GM12875 (cell line): ENCODE measurements at regions not wholly inside any gene's neighbourhood (a gene's known extent, or its start where the extent isn't known, plus 50 kb on each side); places are given as distances from the start of the nearest gene placed in this dataset.

Experiments used
- H3K4me3 ChIP-seq: one replicate; pipeline ENCODE4 v1.5.1; 2011; ENCODE audit warnings: low read depth, low read length, control low read depth
- CTCF ChIP-seq: IDR thresholded peaks from 2 replicates; pipeline ENCODE4 v1.5.1; 2011; ENCODE audit warnings: low read depth, mild to moderate bottlenecking, control low read depth, inconsistent platforms, low read length, moderate library complexity, borderline replicate concordance; ENCODE audit not compliant: insufficient read depth

GRCh38 chr1:221174330-221174993 is 295.2 kb downstream of the HLX start:
- no peak overlapping the region for H3K4me3 ChIP-seq
- TF ChIP-seq CTCF: no peak

GRCh38 chr1:221175249-221175648 is 296.0 kb downstream of the HLX start:
- no peak for TF ChIP-seq CTCF

GRCh38 chr1:221180704-221181368 is 301.6 kb downstream of the HLX start:
- no peak overlapping the region for H3K4me3 ChIP-seq
- no peak for TF ChIP-seq CTCF

More at GRCh38 chr1:221175249-221175648, 296.0 kb downstream of the HLX start:
- no peak overlapping the region for H3K4me3 ChIP-seq

- H3K4me3 ChIP-seq: no peak overlapping the region
- TF ChIP-seq CTCF: no peak
Measured at GRCh38 chr1:221182791-221183533, 303.7 kb downstream of the HLX start.

GRCh38 chr1:221184131-221184794 is 305.0 kb downstream of the HLX start:
- TF ChIP-seq CTCF: no peak
- H3K4me3 ChIP-seq: no peak overlapping the region

GRCh38 chr1:221187174-221187573 is 307.9 kb downstream of the HLX start:
- TF ChIP-seq CTCF: no peak
- H3K4me3 ChIP-seq: no peak overlapping the region

- no peak overlapping the region for H3K4me3 ChIP-seq
- TF ChIP-seq CTCF: no peak
Measured at GRCh38 chr1:221188458-221188857, 309.2 kb downstream of the HLX start.
